H9 (cell line): ENCODE measurements at regions not wholly inside any gene's neighbourhood (a gene's known extent, or its start where the extent isn't known, plus 50 kb on each side); places are given as distances from the start of the nearest gene placed in this dataset.

Experiments used
- DNase-seq: peaks from one replicate; pipeline ENCODE4 v3.0.0-alpha.2; 2017
- H2AFZ ChIP-seq: one replicate; pipeline ENCODE4 v1.6.1; 2013; ENCODE audit warnings: mild to moderate bottlenecking, low read length, control low read depth, moderate library complexity
- H2AK5ac ChIP-seq: 2 replicates; pipeline ENCODE4 v1.6.1; 2013; ENCODE audit warnings: low read length, control low read depth, mixed read lengths; ENCODE audit not compliant: insufficient read length
- H2BK120ac ChIP-seq: one replicate; pipeline ENCODE4 v1.6.1; 2013; ENCODE audit warnings: low read depth, mild to moderate bottlenecking, low read length, control low read depth, inconsistent platforms; ENCODE audit not compliant: poor library complexity, severe bottlenecking
- H2BK12ac ChIP-seq: 2 replicates; pipeline ENCODE4 v1.6.1; 2013; ENCODE audit warnings: low read length, control low read depth, mixed read lengths, low read depth; ENCODE audit not compliant: insufficient read length
- H2BK15ac ChIP-seq: 2 replicates; pipeline ENCODE4 v1.6.1; 2013; ENCODE audit warnings: low read depth, low read length, control low read depth
- H2BK20ac ChIP-seq: one replicate; pipeline ENCODE4 v1.6.1; 2013; ENCODE audit warnings: low read depth, mild to moderate bottlenecking, low read length, control low read depth, inconsistent platforms; ENCODE audit not compliant: poor library complexity, severe bottlenecking
- H2BK5ac ChIP-seq: 2 replicates; pipeline ENCODE4 v1.6.1; 2013; ENCODE audit warnings: low read length, control low read depth, mixed read lengths; ENCODE audit not compliant: insufficient read length
- H3K14ac ChIP-seq: 2 replicates; pipeline ENCODE4 v1.6.1; 2013; ENCODE audit warnings: low read length, control low read depth; ENCODE audit not compliant: insufficient read depth
- H3K18ac ChIP-seq: 2 replicates; pipeline ENCODE4 v1.6.1; 2013; ENCODE audit warnings: low read depth, mild to moderate bottlenecking, mixed read lengths, low read length, control low read depth; ENCODE audit not compliant: insufficient read length
- H3K23ac ChIP-seq: 2 replicates; pipeline ENCODE4 v1.6.1; 2013; ENCODE audit warnings: low read length, control low read depth, mixed read lengths, low read depth; ENCODE audit not compliant: insufficient read length
- H3K23me2 ChIP-seq: 2 replicates; pipeline ENCODE4 v1.6.1; 2013; ENCODE audit warnings: low read depth, mild to moderate bottlenecking, mixed read lengths, low read length, control low read depth; ENCODE audit not compliant: insufficient read length, poor library complexity, severe bottlenecking
- H3K27ac ChIP-seq: 2 replicates; pipeline ENCODE4 v1.5.1; 2013; ENCODE audit warnings: low read length, control low read depth, mixed read lengths, low read depth; ENCODE audit not compliant: insufficient read length
- H3K27me3 ChIP-seq: 2 replicates; pipeline ENCODE4 v1.6.1; 2013; ENCODE audit warnings: low read length, control low read depth, inconsistent platforms; ENCODE audit not compliant: insufficient read depth
- H3K4ac ChIP-seq: 2 replicates; pipeline ENCODE4 v1.6.1; 2013; ENCODE audit warnings: low read depth, mild to moderate bottlenecking, control low read depth, inconsistent platforms, low read length, moderate library complexity
- H3K4me1 ChIP-seq: 2 replicates; pipeline ENCODE4 v1.6.1; 2013; ENCODE audit warnings: low read length, control low read depth, inconsistent platforms; ENCODE audit not compliant: insufficient read depth
- H3K4me2 ChIP-seq: 2 replicates; pipeline ENCODE4 v1.6.1; 2013; ENCODE audit warnings: low read length, control low read depth, mixed read lengths; ENCODE audit not compliant: insufficient read length, insufficient read depth
- H3K56ac ChIP-seq: 2 replicates; pipeline ENCODE4 v1.6.1; 2013; ENCODE audit warnings: low read depth, mild to moderate bottlenecking, mixed read lengths, low read length, control low read depth; ENCODE audit not compliant: insufficient read length
- H3K79me1 ChIP-seq: 2 replicates; pipeline ENCODE4 v1.6.1; 2013; ENCODE audit warnings: low read depth, mild to moderate bottlenecking, moderate library complexity, low read length, control low read depth, inconsistent platforms; ENCODE audit not compliant: insufficient read depth, poor library complexity, severe bottlenecking
- H3K79me2 ChIP-seq: 2 replicates; pipeline ENCODE4 v1.6.1; 2013; ENCODE audit warnings: low read length, control low read depth, inconsistent platforms; ENCODE audit not compliant: insufficient read depth
- H3K9ac ChIP-seq: 2 replicates; pipeline ENCODE4 v1.6.1; 2013; ENCODE audit warnings: low read length, control low read depth, mixed read lengths; ENCODE audit not compliant: insufficient read length; ENCODE audit errors: extremely low read depth
- H3K9me3 ChIP-seq: one replicate; pipeline ENCODE4 v1.6.1; 2013; ENCODE audit warnings: low read depth, low read length, inconsistent platforms; ENCODE audit not compliant: control insufficient read depth
- H3T11ph ChIP-seq: one replicate; pipeline ENCODE4 v1.6.1; 2013; ENCODE audit warnings: mild to moderate bottlenecking, low read length, control low read depth, inconsistent platforms
- H4K20me1 ChIP-seq: one replicate; pipeline ENCODE4 v1.6.1; 2013; ENCODE audit not compliant: control insufficient read depth, insufficient read length, insufficient read depth
- H4K5ac ChIP-seq: 2 replicates; pipeline ENCODE4 v1.6.1; 2013; ENCODE audit warnings: low read depth, mild to moderate bottlenecking, mixed read lengths, low read length, control low read depth; ENCODE audit not compliant: insufficient read length
- H4K8ac ChIP-seq: replicated peaks from 2 replicates; pipeline ENCODE4 v1.6.1; 2013; ENCODE audit warnings: low read length, control low read depth, mixed read lengths, low read depth; ENCODE audit not compliant: insufficient read length
- H4K91ac ChIP-seq: 2 replicates; pipeline ENCODE4 v1.6.1; 2013; ENCODE audit warnings: low read depth, mild to moderate bottlenecking, moderate library complexity, mixed read lengths, low read length, control low read depth; ENCODE audit not compliant: insufficient read length
- H3K27ac Mint-ChIP-seq, 3 experiments: 2 replicates in 2 of 3; 3 replicates in 1 of 3; pipeline ENCODE4 v1.8.0; 2020 to 2021; ENCODE audit warnings: mixed read lengths in 3 of 3, mild to moderate bottlenecking in 1 of 3, moderate library complexity in 1 of 3
- H3K27me3 Mint-ChIP-seq: 2 replicates; pipeline ENCODE4 v1.8.0; 2021; ENCODE audit warnings: low read depth, mild to moderate bottlenecking, moderate library complexity, mixed read lengths
- H3K36me3 Mint-ChIP-seq, 3 experiments: 2 replicates in 2 of 3; 3 replicates in 1 of 3; pipeline ENCODE4 v1.8.0; 2020 to 2021; ENCODE audit warnings: low read depth in 3 of 3, mixed read lengths in 3 of 3; ENCODE audit not compliant: insufficient read depth in 1 of 3
- H3K4me1 Mint-ChIP-seq, 2 experiments: 2 replicates each; pipeline ENCODE4 v1.8.0; 2020; ENCODE audit warnings: mixed read lengths in 2 of 2
- H3K4me3 Mint-ChIP-seq, 2 experiments: 2 replicates in 1 of 2; 3 replicates in 1 of 2; pipeline ENCODE4 v1.8.0; 2020 to 2021; ENCODE audit warnings: mild to moderate bottlenecking in 2 of 2, mixed read lengths in 2 of 2, moderate library complexity in 1 of 2
- H3K9me3 Mint-ChIP-seq, 2 experiments: 2 replicates in 1 of 2; 3 replicates in 1 of 2; pipeline ENCODE4 v1.8.0; 2020; ENCODE audit warnings: mild to moderate bottlenecking in 2 of 2, mixed read lengths in 2 of 2, moderate library complexity in 1 of 2
- WGBS: extraction: QIAGEN DNeasy Blood & Tissue Kit; methylation state at CpG from one replicate; pipeline ENCODE4 v1.1.7; 2013; ENCODE audit warnings: missing lambda C conversion rate, low lambda C conversion rate, mixed read lengths; ENCODE audit not compliant: insufficient read length; ENCODE audit errors: extremely low coverage; 5-methylcytosine and 5-hydroxymethylcytosine counted together
- TF ChIP-seq, protein P1 (sequence below): fragments of 200-600 bp; sonication (generic); conservative IDR thresholded peaks from 3 replicates; pipeline ENCODE4 v1.8.0; 2021; ENCODE audit warnings: antibody characterized with exemption, mild to moderate bottlenecking

DNA sequence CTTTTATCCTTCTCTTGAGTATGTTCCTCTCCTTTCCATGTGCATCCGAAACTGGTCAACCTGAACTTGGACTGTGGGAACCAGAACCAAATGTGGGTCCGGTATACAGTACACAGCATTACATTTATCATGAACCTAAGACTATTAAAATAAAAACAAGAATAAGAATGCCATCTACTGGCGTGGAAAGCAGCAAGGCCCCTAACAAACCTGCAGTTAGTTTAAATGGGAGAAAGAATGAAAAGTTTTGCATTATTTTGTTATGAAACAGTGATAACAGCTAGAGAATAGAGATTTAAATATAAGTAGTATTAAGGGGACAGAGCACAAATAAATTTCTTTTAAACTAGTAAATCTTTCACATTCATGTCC lies 159.5 kb downstream of the RBM26 start:
- H3T11ph ChIP-seq: no peak overlapping the region
- no peaks in the 10 kb centered on the region for H3K27me3 Mint-ChIP-seq
- peaks cover 18 to 22% of the 10 kb centered on the region in 2 experiments for H3K4me1 Mint-ChIP-seq
- H4K8ac ChIP-seq: no peak overlapping the region
- H3K4ac ChIP-seq: no peak overlapping the region
- H3K23ac ChIP-seq: no peak overlapping the region
- H3K9me3 Mint-ChIP-seq: peaks cover 3 to 10% of the 10 kb centered on the region in 2 experiments
- WGBS: no CpG with 5 or more reads among the region's 3 CpGs
- no peak overlapping the region for H2BK20ac ChIP-seq
- H2BK12ac ChIP-seq: no peak overlapping the region
- H3K79me1 ChIP-seq: no peaks in the 10 kb centered on the region
- no peaks in the 10 kb centered on the region for H3K23me2 ChIP-seq
- no peaks in the 10 kb centered on the region for H4K20me1 ChIP-seq
- H4K91ac ChIP-seq: no peak overlapping the region
- H2BK5ac ChIP-seq: no peak overlapping the region
- H2BK15ac ChIP-seq: no peak overlapping the region
- H3K4me2 ChIP-seq: no peak overlapping the region
- H3K79me2 ChIP-seq: no peaks in the 10 kb centered on the region
- no peak overlapping the region for H4K5ac ChIP-seq
- peaks cover 0 to 7% (median 0%) of the 10 kb centered on the region in 3 experiments; a peak in 3 of 7 replicates for H3K36me3 Mint-ChIP-seq
- TF ChIP-seq, protein P1, sequence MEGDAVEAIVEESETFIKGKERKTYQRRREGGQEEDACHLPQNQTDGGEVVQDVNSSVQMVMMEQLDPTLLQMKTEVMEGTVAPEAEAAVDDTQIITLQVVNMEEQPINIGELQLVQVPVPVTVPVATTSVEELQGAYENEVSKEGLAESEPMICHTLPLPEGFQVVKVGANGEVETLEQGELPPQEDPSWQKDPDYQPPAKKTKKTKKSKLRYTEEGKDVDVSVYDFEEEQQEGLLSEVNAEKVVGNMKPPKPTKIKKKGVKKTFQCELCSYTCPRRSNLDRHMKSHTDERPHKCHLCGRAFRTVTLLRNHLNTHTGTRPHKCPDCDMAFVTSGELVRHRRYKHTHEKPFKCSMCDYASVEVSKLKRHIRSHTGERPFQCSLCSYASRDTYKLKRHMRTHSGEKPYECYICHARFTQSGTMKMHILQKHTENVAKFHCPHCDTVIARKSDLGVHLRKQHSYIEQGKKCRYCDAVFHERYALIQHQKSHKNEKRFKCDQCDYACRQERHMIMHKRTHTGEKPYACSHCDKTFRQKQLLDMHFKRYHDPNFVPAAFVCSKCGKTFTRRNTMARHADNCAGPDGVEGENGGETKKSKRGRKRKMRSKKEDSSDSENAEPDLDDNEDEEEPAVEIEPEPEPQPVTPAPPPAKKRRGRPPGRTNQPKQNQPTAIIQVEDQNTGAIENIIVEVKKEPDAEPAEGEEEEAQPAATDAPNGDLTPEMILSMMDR: no peak
- DNase-seq: no peak
- no peaks in the 10 kb centered on the region for H3K9me3 ChIP-seq
- H3K27me3 ChIP-seq: no peaks in the 10 kb centered on the region
- H2AFZ ChIP-seq: no peak overlapping the region
- no peak overlapping the region for H3K56ac ChIP-seq
- H3K27ac ChIP-seq: no peak overlapping the region
- peaks cover 2% of the 10 kb centered on the region; the same call in 1 of the 2 replicates for H3K4me1 ChIP-seq
- H3K14ac ChIP-seq: no peak overlapping the region
- no peak overlapping the region for H3K27ac Mint-ChIP-seq
- H2AK5ac ChIP-seq: no peak overlapping the region
- H3K9ac ChIP-seq: no peak overlapping the region
- no peak overlapping the region for H3K18ac ChIP-seq
- no peak overlapping the region for H2BK120ac ChIP-seq
- H3K4me3 Mint-ChIP-seq: no peak overlapping the region
